Suprapubic skin (tissue), 3 donors: ENCODE measurements at regions not wholly inside any gene's neighbourhood (a gene's known extent, or its start where the extent isn't known, plus 50 kb on each side); places are given as distances from the start of the nearest gene placed in this dataset.

Source experiments
- CTCF ChIP-seq, 2 donors: fragments of 200-600 bp in 1 of 2; fragments of 450-650 bp in 1 of 2; sonication (generic) in 1 of 2; IDR thresholded peaks; one replicate each; pipeline ENCODE4 v1.5.1; 2016 to 2019; ENCODE audit warnings: antibody characterized with exemption in 2 of 2, mild to moderate bottlenecking in 1 of 2, moderate library complexity in 1 of 2
- EP300 ChIP-seq: sonication (generic); formaldehyde crosslinking; IDR thresholded peaks from one replicate; pipeline ENCODE4 v1.6.1; 2017; ENCODE audit warnings: antibody characterized with exemption
- POLR2A ChIP-seq, 2 donors: fragments of 450-650 bp; IDR thresholded peaks; one replicate each; pipeline ENCODE4 v1.6.1; 2017; ENCODE audit warnings: antibody characterized with exemption in 2 of 2, mild to moderate bottlenecking in 2 of 2, moderate library complexity in 2 of 2

DNA sequence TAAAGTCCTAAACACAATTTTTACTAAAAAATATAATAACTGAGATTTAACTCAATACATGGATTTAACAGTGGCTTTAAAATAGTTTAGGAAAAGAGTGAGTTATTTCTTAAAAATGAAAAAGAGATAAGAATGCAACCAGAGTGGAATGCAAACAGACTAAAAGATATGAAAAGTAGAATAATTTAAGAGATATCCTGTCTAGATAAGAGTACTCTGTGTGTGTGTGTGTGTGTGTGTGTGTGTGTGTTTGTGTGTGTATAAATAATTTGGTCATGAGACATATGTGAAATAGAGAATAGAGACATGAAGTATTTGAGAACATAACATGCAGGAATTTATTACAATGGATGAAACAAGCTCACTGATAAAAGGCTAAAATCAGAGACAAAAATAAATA, 986.9 kb upstream of the CHORDC1 start:
- TF ChIP-seq CTCF (IDR thresholded peaks at IDR 0.05) (no peak), EP300 (no peak), POLR2A (IDR thresholded peaks at IDR 0.05) (no peak)
